Panc1 (cell line): ENCODE measurements at regions not wholly inside any gene's neighbourhood (a gene's known extent, or its start where the extent isn't known, plus 50 kb on each side); places are given as distances from the start of the nearest gene placed in this dataset.

ENCODE experiments used
- ATAC-seq: fragments of 200-7000 bp; cut with Tn5 transposase; 2 replicates; pipeline ENCODE4 v1.9.1; 2020; ENCODE audit warnings: mild to moderate bottlenecking, moderate library complexity
- BruUV-seq: library from RNA; stranded (reverse); fragments of 400-500 nt; replicated peaks from 2 replicates; lab custom pipeline; 2021; lab: Mats Ljungman, UMichigan
- CTCF ChIA-PET: fragments of 300-600 bp; sonication (Branson Sonifier 250); formaldehyde crosslinking; loops from one replicate; lab custom pipeline; 2022; ENCODE audit warnings: antibody characterized with exemption; lab: Charles Lee
- POLR2A ChIA-PET: fragments of 300-600 bp; sonication (Branson Sonifier 250); formaldehyde crosslinking; loops from one replicate; lab custom pipeline; 2022; ENCODE audit warnings: antibody characterized with exemption; lab: Charles Lee
- DNase-seq: peaks from one replicate; pipeline ENCODE4 v3.0.0-alpha.2; 2010; ENCODE audit warnings: low read depth, low spot score
- H3K27ac ChIP-seq: 2 replicates; pipeline ENCODE4 v1.5.1; 2011; ENCODE audit warnings: mild to moderate bottlenecking, low read length, inconsistent platforms
- H3K27me3 ChIP-seq: fragments of 200-500 bp; sonication (Bioruptor generic); 2 replicates; pipeline ENCODE4 v1.6.0; 2014; ENCODE audit warnings: low read length, inconsistent platforms; ENCODE audit not compliant: control insufficient read depth, insufficient read depth
- H3K36me3 ChIP-seq: fragments of 200-500 bp; sonication (Bioruptor generic); 2 replicates; pipeline ENCODE4 v1.5.1; 2014; ENCODE audit warnings: inconsistent platforms, mild to moderate bottlenecking, low read length, moderate library complexity; ENCODE audit not compliant: control insufficient read depth, insufficient read depth
- H3K4me1 ChIP-seq: 2 replicates; pipeline ENCODE4 v1.5.1; 2011; ENCODE audit warnings: inconsistent platforms, mild to moderate bottlenecking, low read length, moderate library complexity; ENCODE audit not compliant: control insufficient read depth, insufficient read depth
- H3K4me3 ChIP-seq, 2 experiments: 2 replicates each; pipeline ENCODE4 v1.5.1; 2011 to 2012; ENCODE audit warnings: low read depth in 2 of 2, low read length in 2 of 2, mild to moderate bottlenecking in 2 of 2, inconsistent platforms in 1 of 2, moderate library complexity in 1 of 2
- H3K9me3 ChIP-seq: fragments of 200-500 bp; sonication (Bioruptor generic); 2 replicates; pipeline ENCODE4 v1.5.1; 2014; ENCODE audit warnings: low read depth, mild to moderate bottlenecking, inconsistent platforms, low read length, moderate library complexity; ENCODE audit not compliant: control insufficient read depth, insufficient read depth
- POLR2AphosphoS5 ChIP-seq: IDR thresholded peaks from 2 replicates; pipeline ENCODE4 v1.6.1; 2012; ENCODE audit warnings: mild to moderate bottlenecking, low read depth, low read length, moderate library complexity
- SIN3A ChIP-seq: IDR thresholded peaks from 2 replicates; pipeline ENCODE4 v1.6.1; 2012; ENCODE audit warnings: low read depth, mild to moderate bottlenecking, low read length, moderate library complexity, borderline replicate concordance; ENCODE audit not compliant: insufficient read depth
- TCF7L2 ChIP-seq: IDR thresholded peaks from 2 replicates; pipeline ENCODE4 v1.6.1; 2011; ENCODE audit warnings: mild to moderate bottlenecking, low read depth, low read length, inconsistent platforms
- in situ Hi-C: cut with HindIII; loops from 2 replicates; pipeline ENCODE4 v1.10.0; 2016; ENCODE audit warnings: low sequenced_read_pairs, low pct_unique_long_range_greater_than_20kb
- intact Hi-C: fragments of 100-400 bp; cut with micrococcal nuclease; formaldehyde crosslinking; loops from one replicate; pipeline ENCODE4 v1.10.0; 2022; ENCODE audit not compliant: unreplicated experiment
- TF ChIP-seq, protein P1 (sequence below), 2 experiments: IDR thresholded peaks; 2 replicates each; pipeline ENCODE4 v1.6.1; 2011 to 2012; ENCODE audit warnings: low read depth in 2 of 2, control low read depth in 1 of 2, low read length in 1 of 2, mild to moderate bottlenecking in 1 of 2, moderate library complexity in 1 of 2; ENCODE audit not compliant: insufficient read depth in 1 of 2
- TF ChIP-seq, protein P2 (sequence below): fragments of 450-650 bp; IDR thresholded peaks from 2 replicates; pipeline ENCODE4 v1.5.1; 2017; ENCODE audit warnings: mild to moderate bottlenecking

DNA sequence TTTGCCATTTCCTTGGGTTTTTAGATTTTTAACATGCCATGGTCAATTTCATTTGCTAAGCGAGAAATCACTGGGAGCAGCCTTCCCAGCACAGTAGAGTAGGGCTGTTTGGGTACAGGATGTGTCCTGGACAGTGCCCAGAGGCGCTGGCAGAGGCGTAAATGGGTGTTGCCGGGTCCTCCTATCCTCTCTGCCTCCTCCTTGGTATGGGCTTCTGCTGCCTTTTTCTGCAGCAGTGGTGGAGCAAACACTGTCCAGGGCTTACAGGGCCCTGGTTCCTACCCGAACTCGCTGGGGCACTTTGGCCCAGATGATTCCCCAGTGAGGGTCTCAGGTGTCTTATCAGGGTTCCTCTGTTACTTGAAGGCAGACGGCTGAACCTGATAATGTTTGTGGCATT lies 298.3 kb downstream of the RPS24 start:
- Histone ChIP-seq H3K36me3 (no peaks in the 10 kb centered on the region), H3K4me1 (no peaks in the 10 kb centered on the region), H3K4me3 (no peak overlapping the region), H3K27ac (no peak overlapping the region), H3K27me3 (no peaks in the 10 kb centered on the region; the same call in 1 of the 2 replicates), H3K9me3 (peaks cover 3% of the 10 kb centered on the region; the same call in 1 of the 2 replicates)
- POLR2A ChIA-PET = no interaction called here
- in situ Hi-C loops = no loop called here
- no peak for ATAC-seq
- BruUV-seq = no TSS peak
- TF ChIP-seq, protein P1, sequence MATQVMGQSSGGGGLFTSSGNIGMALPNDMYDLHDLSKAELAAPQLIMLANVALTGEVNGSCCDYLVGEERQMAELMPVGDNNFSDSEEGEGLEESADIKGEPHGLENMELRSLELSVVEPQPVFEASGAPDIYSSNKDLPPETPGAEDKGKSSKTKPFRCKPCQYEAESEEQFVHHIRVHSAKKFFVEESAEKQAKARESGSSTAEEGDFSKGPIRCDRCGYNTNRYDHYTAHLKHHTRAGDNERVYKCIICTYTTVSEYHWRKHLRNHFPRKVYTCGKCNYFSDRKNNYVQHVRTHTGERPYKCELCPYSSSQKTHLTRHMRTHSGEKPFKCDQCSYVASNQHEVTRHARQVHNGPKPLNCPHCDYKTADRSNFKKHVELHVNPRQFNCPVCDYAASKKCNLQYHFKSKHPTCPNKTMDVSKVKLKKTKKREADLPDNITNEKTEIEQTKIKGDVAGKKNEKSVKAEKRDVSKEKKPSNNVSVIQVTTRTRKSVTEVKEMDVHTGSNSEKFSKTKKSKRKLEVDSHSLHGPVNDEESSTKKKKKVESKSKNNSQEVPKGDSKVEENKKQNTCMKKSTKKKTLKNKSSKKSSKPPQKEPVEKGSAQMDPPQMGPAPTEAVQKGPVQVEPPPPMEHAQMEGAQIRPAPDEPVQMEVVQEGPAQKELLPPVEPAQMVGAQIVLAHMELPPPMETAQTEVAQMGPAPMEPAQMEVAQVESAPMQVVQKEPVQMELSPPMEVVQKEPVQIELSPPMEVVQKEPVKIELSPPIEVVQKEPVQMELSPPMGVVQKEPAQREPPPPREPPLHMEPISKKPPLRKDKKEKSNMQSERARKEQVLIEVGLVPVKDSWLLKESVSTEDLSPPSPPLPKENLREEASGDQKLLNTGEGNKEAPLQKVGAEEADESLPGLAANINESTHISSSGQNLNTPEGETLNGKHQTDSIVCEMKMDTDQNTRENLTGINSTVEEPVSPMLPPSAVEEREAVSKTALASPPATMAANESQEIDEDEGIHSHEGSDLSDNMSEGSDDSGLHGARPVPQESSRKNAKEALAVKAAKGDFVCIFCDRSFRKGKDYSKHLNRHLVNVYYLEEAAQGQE (IDR thresholded peaks at IDR 0.05; ENCODE audit: insufficient read depth in 1 of 2, low read depth in 2 of 2, low read length in 1 of 2) = no peak
- no peak for TF ChIP-seq TCF7L2
- no peak for TF ChIP-seq POLR2AphosphoS5
- TF ChIP-seq, protein P2, sequence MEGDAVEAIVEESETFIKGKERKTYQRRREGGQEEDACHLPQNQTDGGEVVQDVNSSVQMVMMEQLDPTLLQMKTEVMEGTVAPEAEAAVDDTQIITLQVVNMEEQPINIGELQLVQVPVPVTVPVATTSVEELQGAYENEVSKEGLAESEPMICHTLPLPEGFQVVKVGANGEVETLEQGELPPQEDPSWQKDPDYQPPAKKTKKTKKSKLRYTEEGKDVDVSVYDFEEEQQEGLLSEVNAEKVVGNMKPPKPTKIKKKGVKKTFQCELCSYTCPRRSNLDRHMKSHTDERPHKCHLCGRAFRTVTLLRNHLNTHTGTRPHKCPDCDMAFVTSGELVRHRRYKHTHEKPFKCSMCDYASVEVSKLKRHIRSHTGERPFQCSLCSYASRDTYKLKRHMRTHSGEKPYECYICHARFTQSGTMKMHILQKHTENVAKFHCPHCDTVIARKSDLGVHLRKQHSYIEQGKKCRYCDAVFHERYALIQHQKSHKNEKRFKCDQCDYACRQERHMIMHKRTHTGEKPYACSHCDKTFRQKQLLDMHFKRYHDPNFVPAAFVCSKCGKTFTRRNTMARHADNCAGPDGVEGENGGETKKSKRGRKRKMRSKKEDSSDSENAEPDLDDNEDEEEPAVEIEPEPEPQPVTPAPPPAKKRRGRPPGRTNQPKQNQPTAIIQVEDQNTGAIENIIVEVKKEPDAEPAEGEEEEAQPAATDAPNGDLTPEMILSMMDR = no peak
- no peak for TF ChIP-seq SIN3A
- CTCF ChIA-PET = no interaction called here
- no peak for DNase-seq
- intact Hi-C loops = no loop called here

DNA sequence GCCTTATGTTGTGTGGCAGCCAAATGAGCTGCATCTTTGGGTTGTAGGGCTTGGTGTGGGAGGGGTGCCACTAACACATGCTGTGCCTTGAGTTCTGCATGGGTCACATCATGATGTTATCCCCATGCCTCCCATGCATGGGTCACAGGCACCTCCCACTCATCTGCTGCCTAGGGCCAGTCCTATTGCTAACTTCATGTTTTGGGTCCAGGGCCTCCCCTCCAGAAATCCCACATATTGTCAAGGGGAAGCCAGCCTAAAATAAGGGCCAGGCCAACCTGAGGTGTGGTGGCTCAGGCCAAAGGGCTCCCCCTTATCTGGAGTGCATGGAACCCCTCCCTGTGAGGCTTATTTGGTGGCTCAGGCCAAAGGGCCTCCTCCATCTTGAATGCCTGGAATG lies 299.0 kb downstream of the RPS24 start:
- Histone ChIP-seq H3K27ac (no peak overlapping the region), H3K9me3 (no peaks in the 10 kb centered on the region), H3K36me3 (no peaks in the 10 kb centered on the region), H3K4me3 (no peak overlapping the region), H3K27me3 (no peaks in the 10 kb centered on the region; the same call in 1 of the 2 replicates), H3K4me1 (no peaks in the 10 kb centered on the region)
- ATAC-seq = no peak
- intact Hi-C loops (no loop called here), in situ Hi-C loops (no loop called here)
- no TSS peak for BruUV-seq
- ChIA-PET CTCF (no interaction called here), POLR2A (no interaction called here)
- TF ChIP-seq SIN3A = no peak
- TF ChIP-seq, protein P1 (IDR thresholded peaks at IDR 0.05; ENCODE audit: insufficient read depth in 1 of 2, low read depth in 2 of 2, low read length in 1 of 2) = no peak
- no peak for TF ChIP-seq POLR2AphosphoS5
- DNase-seq = no peak
